Esophagus muscularis mucosa (tissue), 4 donors: ENCODE measurements at regions not wholly inside any gene's neighbourhood (a gene's known extent, or its start where the extent isn't known, plus 50 kb on each side); places are given as distances from the start of the nearest gene placed in this dataset.

Experiments
- DNase-seq: peaks from one replicate; pipeline ENCODE4 v3.0.0-alpha.2; 2017; ENCODE audit errors: extremely low spot score
- H3K27ac ChIP-seq, 4 donors: fragments of 200-600 bp; sonication (generic); replicated peaks in 1 of 4; 1 replicate in 3 of 4; 2 replicates in 1 of 4; pipeline ENCODE4 v1.5.1; 2016 to 2019; ENCODE audit warnings: mild to moderate bottlenecking in 1 of 4
- H3K27me3 ChIP-seq, 4 donors: fragments of 200-600 bp; sonication (generic); one replicate each; pipeline versions ENCODE4 v1.5.1 to v1.6.0; 2016 to 2019
- H3K36me3 ChIP-seq, 4 donors: fragments of 200-600 bp; sonication (generic); one replicate each; pipeline ENCODE4 v1.5.1; 2016 to 2019
- H3K4me1 ChIP-seq, 4 donors: fragments of 200-600 bp; sonication (generic); one replicate each; pipeline ENCODE4 v1.5.1; 2016 to 2019
- H3K4me3 ChIP-seq, 4 donors: fragments of 200-600 bp; sonication (generic); 1 replicate in 2 of 4; 2 replicates in 2 of 4; pipeline ENCODE4 v1.5.1; 2016 to 2019; ENCODE audit warnings: mild to moderate bottlenecking in 4 of 4, moderate library complexity in 1 of 4
- H3K9me3 ChIP-seq, 4 donors: fragments of 200-600 bp; sonication (generic); 1 replicate in 3 of 4; 2 replicates in 1 of 4; pipeline ENCODE4 v1.5.1; 2016 to 2019
- EP300 ChIP-seq: sonication (generic); formaldehyde crosslinking; IDR thresholded peaks from one replicate; pipeline ENCODE4 v1.6.1; 2017; ENCODE audit warnings: antibody characterized with exemption
- POLR2A ChIP-seq: fragments of 450-650 bp; IDR thresholded peaks from one replicate; pipeline ENCODE4 v1.6.1; 2017; ENCODE audit warnings: antibody characterized with exemption, moderate library complexity, mild to moderate bottlenecking, low read depth
- POLR2AphosphoS5 ChIP-seq, 2 donors: sonication (generic); formaldehyde crosslinking; IDR thresholded peaks; one replicate each; pipeline ENCODE4 v1.6.1; 2017; ENCODE audit warnings: antibody characterized with exemption in 2 of 2
- WGBS: methylation state at CpG from one replicate; pipeline ENCODE4 v1.1.5; 2018; 5-methylcytosine and 5-hydroxymethylcytosine counted together
- intact Hi-C: fragments of 100-400 bp; cut with DNase I; formaldehyde crosslinking; loops from one replicate; pipeline ENCODE4 v1.15.1; 2023
- TF ChIP-seq, protein P1 (sequence below), 3 experiments: fragments of 200-600 bp in 2 of 3; fragments of 450-650 bp in 1 of 3; sonication (generic) in 2 of 3; IDR thresholded peaks; one replicate each; pipeline ENCODE4 v1.5.1; 2017 to 2019; ENCODE audit warnings: antibody characterized with exemption in 3 of 3, mild to moderate bottlenecking in 2 of 3, moderate library complexity in 1 of 3

- no peak overlapping the region for H3K4me3 ChIP-seq
- no peaks in the 10 kb centered on the region for H3K4me1 ChIP-seq
- H3K27ac ChIP-seq, result no peak overlapping the region
- DNase-seq, result no peak
- no peaks in the 10 kb centered on the region for H3K36me3 ChIP-seq
- no peaks in the 10 kb centered on the region for H3K9me3 ChIP-seq
- TF ChIP-seq POLR2AphosphoS5 (IDR thresholded peaks at IDR 0.05) (no peak), POLR2A (no peak), EP300 (no peak)
- TF ChIP-seq, protein P1, sequence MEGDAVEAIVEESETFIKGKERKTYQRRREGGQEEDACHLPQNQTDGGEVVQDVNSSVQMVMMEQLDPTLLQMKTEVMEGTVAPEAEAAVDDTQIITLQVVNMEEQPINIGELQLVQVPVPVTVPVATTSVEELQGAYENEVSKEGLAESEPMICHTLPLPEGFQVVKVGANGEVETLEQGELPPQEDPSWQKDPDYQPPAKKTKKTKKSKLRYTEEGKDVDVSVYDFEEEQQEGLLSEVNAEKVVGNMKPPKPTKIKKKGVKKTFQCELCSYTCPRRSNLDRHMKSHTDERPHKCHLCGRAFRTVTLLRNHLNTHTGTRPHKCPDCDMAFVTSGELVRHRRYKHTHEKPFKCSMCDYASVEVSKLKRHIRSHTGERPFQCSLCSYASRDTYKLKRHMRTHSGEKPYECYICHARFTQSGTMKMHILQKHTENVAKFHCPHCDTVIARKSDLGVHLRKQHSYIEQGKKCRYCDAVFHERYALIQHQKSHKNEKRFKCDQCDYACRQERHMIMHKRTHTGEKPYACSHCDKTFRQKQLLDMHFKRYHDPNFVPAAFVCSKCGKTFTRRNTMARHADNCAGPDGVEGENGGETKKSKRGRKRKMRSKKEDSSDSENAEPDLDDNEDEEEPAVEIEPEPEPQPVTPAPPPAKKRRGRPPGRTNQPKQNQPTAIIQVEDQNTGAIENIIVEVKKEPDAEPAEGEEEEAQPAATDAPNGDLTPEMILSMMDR (IDR thresholded peaks at IDR 0.05), result no peak
- intact Hi-C loops, result no loop called here
- H3K27me3 ChIP-seq, result no peaks in the 10 kb centered on the region
- WGBS, result 81% methylated on average over 1 of the region's 1 CpG
Measured at GRCh38 chr5:26828294-26828693, 210.1 kb downstream of the CDH9 start.

- TF ChIP-seq EP300, result no peak
- H3K27me3 ChIP-seq, result no peaks in the 10 kb centered on the region
- H3K9me3 ChIP-seq, result no peaks in the 10 kb centered on the region
- H3K4me3 ChIP-seq, result no peak overlapping the region
- 67% methylated on average over 7 of the region's 7 CpGs for WGBS
- no peak overlapping the region for H3K27ac ChIP-seq
- H3K36me3 ChIP-seq, result no peaks in the 10 kb centered on the region
- DNase-seq, result no peak
- H3K4me1 ChIP-seq, result no peaks in the 10 kb centered on the region
- intact Hi-C loops, result no loop called here
Measured at GRCh38 chr5:26813235-26813634, 225.2 kb downstream of the CDH9 start.

DNA sequence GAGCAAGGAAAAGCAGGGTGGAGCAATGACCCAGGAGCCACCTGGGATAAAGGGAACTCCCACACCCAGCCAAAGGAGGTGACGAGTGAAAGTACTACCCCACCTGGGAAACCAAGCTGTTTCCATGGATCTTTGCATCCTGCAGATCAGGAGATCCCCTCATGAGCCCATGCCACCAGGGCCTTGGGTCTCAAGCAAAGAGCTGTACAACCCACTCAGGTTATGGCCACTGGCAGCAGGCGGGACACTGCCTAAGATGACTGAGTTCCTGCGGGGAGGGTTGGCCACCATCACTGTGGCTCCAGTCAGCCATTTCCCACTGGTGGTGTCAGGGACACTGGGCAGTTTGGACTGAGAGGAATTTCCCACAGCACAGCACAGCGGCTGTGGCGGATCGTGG is 225.7 kb downstream of the CDH9 start:
- no peak overlapping the region for H3K27ac ChIP-seq
- no peak for DNase-seq
- 98% methylated on average over 5 of the region's 6 CpGs for WGBS
- no peaks in the 10 kb centered on the region for H3K27me3 ChIP-seq
- H3K9me3 ChIP-seq, result no peaks in the 10 kb centered on the region
- H3K4me1 ChIP-seq, result no peaks in the 10 kb centered on the region
- no peaks in the 10 kb centered on the region for H3K36me3 ChIP-seq
- no peak for TF ChIP-seq EP300
- TF ChIP-seq POLR2A, result no peak
- TF ChIP-seq POLR2AphosphoS5 (IDR thresholded peaks at IDR 0.05), result no peak
- TF ChIP-seq, protein P1 (IDR thresholded peaks at IDR 0.05), result no peak
- intact Hi-C loops, result no loop called here
- H3K4me3 ChIP-seq, result no peak overlapping the region

DNA sequence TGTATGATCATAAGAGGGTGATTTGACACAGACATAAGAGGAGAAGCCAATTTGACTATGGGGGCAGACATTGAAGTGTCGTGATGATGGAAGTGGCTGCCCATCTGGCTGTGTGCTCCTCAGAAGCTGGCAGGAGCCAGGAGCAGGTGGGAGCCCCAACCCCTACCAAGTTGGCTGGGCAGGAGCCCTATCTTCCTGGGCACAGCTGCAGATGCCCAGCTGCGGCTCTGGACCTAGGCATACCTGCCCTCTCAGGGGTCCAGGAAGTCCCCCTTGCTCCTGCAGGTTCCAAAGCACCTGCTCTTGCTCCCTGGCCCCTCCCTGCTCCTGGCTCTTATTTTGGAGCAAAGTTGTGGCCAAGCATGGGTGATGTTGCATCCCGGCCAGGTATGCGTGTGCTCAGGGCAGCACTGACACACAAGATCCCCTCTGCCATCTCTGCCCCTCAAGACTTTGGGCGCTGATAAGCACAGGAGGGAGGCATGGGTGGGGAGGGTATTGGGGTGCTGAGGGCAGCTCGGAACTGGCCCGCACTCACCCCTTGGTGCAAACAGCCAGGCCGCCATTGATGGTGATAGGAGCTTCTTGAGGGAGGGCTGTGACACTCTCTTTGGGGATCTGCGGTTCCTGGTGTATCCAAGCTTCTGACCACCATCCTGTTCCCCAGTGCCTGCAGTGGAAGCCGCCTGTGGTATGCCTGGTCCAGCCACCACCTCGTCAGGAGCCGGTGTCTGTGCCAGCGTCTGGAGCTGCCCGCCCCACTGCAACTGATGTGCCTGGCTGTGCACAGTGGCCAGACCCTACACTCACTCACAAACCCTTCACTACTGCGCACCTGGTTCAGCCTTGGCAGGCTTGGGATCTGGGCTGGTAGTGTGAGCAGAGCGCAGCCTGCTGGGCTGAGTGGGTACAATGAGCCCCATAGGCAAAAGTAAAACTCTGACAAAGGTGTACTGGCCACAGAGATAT is 230.9 kb downstream of the CDH9 start:
- TF ChIP-seq POLR2AphosphoS5 (IDR thresholded peaks at IDR 0.05) (no peak), EP300 (no peak), POLR2A (no peak)
- TF ChIP-seq, protein P1 (IDR thresholded peaks at IDR 0.05), result no peak
- Histone ChIP-seq H3K4me1 (no peaks in the 10 kb centered on the region), H3K36me3 (no peaks in the 10 kb centered on the region), H3K27me3 (no peaks in the 10 kb centered on the region), H3K27ac (no peak overlapping the region), H3K4me3 (no peak overlapping the region), H3K9me3 (peaks cover 0 to 13% (median 7%) of the 10 kb centered on the region in 4 donors)
- intact Hi-C loops, result no loop called here
- DNase-seq, result no peak
- 92% methylated on average over 9 of the region's 16 CpGs for WGBS

- intact Hi-C loops, result no loop called here
- DNase-seq, result no peak
- WGBS, result 37% methylated on average over 1 of the region's 1 CpG
- no peak overlapping the region for H3K27ac ChIP-seq
- no peak for TF ChIP-seq POLR2A
- TF ChIP-seq POLR2AphosphoS5 (IDR thresholded peaks at IDR 0.05), result no peak
- no peak for TF ChIP-seq EP300
- TF ChIP-seq, protein P1 (IDR thresholded peaks at IDR 0.05), result no peak
- peaks cover 0 to 13% (median 7%) of the 10 kb centered on the region in 4 donors for H3K9me3 ChIP-seq
- H3K27me3 ChIP-seq, result no peaks in the 10 kb centered on the region
- no peaks in the 10 kb centered on the region for H3K36me3 ChIP-seq
- H3K4me1 ChIP-seq, result no peaks in the 10 kb centered on the region
- no peak overlapping the region for H3K4me3 ChIP-seq
Measured at GRCh38 chr5:26805076-26805475, 233.3 kb downstream of the CDH9 start.
